HEK293 (cell line): ENCODE measurements at regions not wholly inside any gene's neighbourhood (a gene's known extent, or its start where the extent isn't known, plus 50 kb on each side); places are given as distances from the start of the nearest gene placed in this dataset.
"Not testable (repeated sequence)": the region's sequence is repeated elsewhere in the genome, so short reads cannot be mapped to it uniquely, and the experiment has no call there.

Experiments
- CTCF ChIA-PET: fragments of 350-600 bp; formaldehyde crosslinking; extraction: SDS; loops from one replicate; lab custom pipeline; 2021; ENCODE audit warnings: antibody characterized with exemption; lab: Yijun Ruan, JAX
- POLR2A ChIA-PET: fragments of 300-600 bp; formaldehyde crosslinking; extraction: SDS; loops from one replicate; lab custom pipeline; 2020; ENCODE audit warnings: antibody characterized with exemption, inconsistent platforms; lab: Yijun Ruan, JAX
- H3K27ac ChIP-seq: fragments of 200-500 bp; sonication (Bioruptor generic); 2 replicates; pipeline ENCODE4 v1.5.1; 2014; ENCODE audit warnings: low read depth, low read length, control low read depth, inconsistent platforms; ENCODE audit errors: extremely low read depth
- H3K36me3 ChIP-seq, 2 experiments: fragments of 200-500 bp in 1 of 2; sonication (Bioruptor generic) in 1 of 2; 1 replicate in 1 of 2; 2 replicates in 1 of 2; pipeline ENCODE4 v1.5.1; 2014 to 2017; ENCODE audit warnings: inconsistent platforms in 2 of 2, low read length in 2 of 2; ENCODE audit not compliant: control insufficient read depth in 2 of 2, insufficient read depth in 1 of 2
- H3K4me1 ChIP-seq: fragments of 200-500 bp; sonication (Bioruptor generic); 2 replicates; pipeline ENCODE4 v1.5.1; 2014; ENCODE audit warnings: mild to moderate bottlenecking, low read length, inconsistent platforms; ENCODE audit not compliant: control insufficient read depth, insufficient read depth
- H3K4me3 ChIP-seq: 2 replicates; pipeline ENCODE4 v1.5.1; 2011; ENCODE audit warnings: low read depth, mild to moderate bottlenecking, control low read depth, low read length, moderate library complexity
- H3K9me3 ChIP-seq: fragments of 200-500 bp; sonication (Bioruptor generic); 2 replicates; pipeline ENCODE4 v1.5.1; 2014; ENCODE audit warnings: low read depth, low read length, inconsistent platforms; ENCODE audit not compliant: control insufficient read depth, insufficient read depth
- GLI2 ChIP-seq: fragments of 450-650 bp; formaldehyde crosslinking; IDR thresholded peaks from 2 replicates; pipeline ENCODE4; 2017; ENCODE audit warnings: missing biosample characterization, missing genetic modification characterization, low read depth, borderline replicate concordance
- HOXA7 ChIP-seq: sonication (generic); formaldehyde crosslinking; IDR thresholded peaks from 2 replicates; pipeline ENCODE4 v1.8.1; 2022; ENCODE audit warnings: missing genetic modification reagents, borderline replicate concordance
- MZF1 ChIP-seq: fragments of 450-650 bp; formaldehyde crosslinking; IDR thresholded peaks from 2 replicates; pipeline ENCODE4 v1.5.1; 2017; ENCODE audit warnings: missing biosample characterization, missing genetic modification characterization, borderline replicate concordance
- PRDM1 ChIP-seq: fragments of 450-650 bp; formaldehyde crosslinking; IDR thresholded peaks from 2 replicates; pipeline ENCODE4; 2016; ENCODE audit warnings: missing biosample characterization, missing genetic modification characterization
- REPIN1 ChIP-seq: fragments of 450-650 bp; formaldehyde crosslinking; IDR thresholded peaks from 2 replicates; pipeline ENCODE4 v1.5.1; 2017; ENCODE audit warnings: missing biosample characterization, missing genetic modification characterization, low read depth
- SETDB1 ChIP-seq: IDR thresholded peaks from one replicate; pipeline ENCODE4 v1.6.1; 2017; ENCODE audit warnings: mild to moderate bottlenecking, low read length, moderate library complexity, mixed read lengths; ENCODE audit not compliant: insufficient read length
- ZBTB48 ChIP-seq: fragments of 450-650 bp; formaldehyde crosslinking; IDR thresholded peaks from 2 replicates; pipeline ENCODE4 v1.5.1; 2016; ENCODE audit warnings: missing biosample characterization, missing genetic modification characterization
- ZFHX2 ChIP-seq: fragments of 450-650 bp; formaldehyde crosslinking; conservative IDR thresholded peaks from 2 replicates; pipeline ENCODE4 v1.5.1; 2016; ENCODE audit warnings: missing biosample characterization, missing genetic modification characterization
- ZNF10 ChIP-seq: fragments of 450-650 bp; formaldehyde crosslinking; IDR thresholded peaks from 2 replicates; pipeline ENCODE4 v1.5.1; 2017; ENCODE audit warnings: missing biosample characterization, missing genetic modification characterization
- ZNF132 ChIP-seq: fragments of 450-650 bp; formaldehyde crosslinking; IDR thresholded peaks from 2 replicates; pipeline ENCODE4 v1.5.1; 2017; ENCODE audit warnings: missing biosample characterization, missing genetic modification characterization, borderline replicate concordance
- ZNF155 ChIP-seq: fragments of 450-650 bp; formaldehyde crosslinking; IDR thresholded peaks from 2 replicates; pipeline ENCODE4 v1.5.1; 2016; ENCODE audit warnings: missing biosample characterization, missing genetic modification characterization
- ZNF211 ChIP-seq: fragments of 450-650 bp; formaldehyde crosslinking; IDR thresholded peaks from 2 replicates; pipeline ENCODE4 v1.5.1; 2016; ENCODE audit warnings: low read depth, missing biosample characterization, missing genetic modification characterization
- ZNF521 ChIP-seq: fragments of 450-650 bp; formaldehyde crosslinking; IDR thresholded peaks from 2 replicates; pipeline ENCODE4 v1.5.1; 2017; ENCODE audit warnings: missing biosample characterization, mild to moderate bottlenecking, missing genetic modification characterization
- ZNF530 ChIP-seq: fragments of 450-650 bp; formaldehyde crosslinking; IDR thresholded peaks from 2 replicates; pipeline ENCODE4 v1.5.1; 2016; ENCODE audit warnings: low read depth, missing biosample characterization, missing genetic modification characterization
- ZNF544 ChIP-seq: fragments of 450-650 bp; formaldehyde crosslinking; IDR thresholded peaks from 2 replicates; pipeline ENCODE4 v1.5.0; 2017; ENCODE audit warnings: missing biosample characterization, missing genetic modification characterization
- ZNF585B ChIP-seq: fragments of 450-650 bp; formaldehyde crosslinking; IDR thresholded peaks from 2 replicates; pipeline ENCODE4 v1.5.1; 2016; ENCODE audit warnings: missing biosample characterization, missing genetic modification characterization
- ZNF596 ChIP-seq: fragments of 450-650 bp; IDR thresholded peaks from 2 replicates; pipeline ENCODE4 v1.5.0; 2018; ENCODE audit warnings: missing biosample characterization, mild to moderate bottlenecking, missing genetic modification characterization, moderate library complexity
- TF ChIP-seq, protein P1 (sequence below): fragments of 450-650 bp; formaldehyde crosslinking; IDR thresholded peaks from 2 replicates; pipeline ENCODE4 v1.5.1; 2016; ENCODE audit warnings: missing biosample characterization, missing genetic modification characterization
- TF ChIP-seq, protein P2 (sequence below): fragments of 450-650 bp; formaldehyde crosslinking; IDR thresholded peaks from 2 replicates; pipeline ENCODE4 v1.5.1; 2016; ENCODE audit warnings: missing biosample characterization, missing genetic modification characterization
- TF ChIP-seq, protein P3 (sequence below): fragments of 450-650 bp; formaldehyde crosslinking; IDR thresholded peaks from 2 replicates; pipeline ENCODE4 v1.5.1; 2016; ENCODE audit warnings: missing biosample characterization, missing genetic modification characterization
- TF ChIP-seq, protein P4 (sequence below): fragments of 450-650 bp; formaldehyde crosslinking; IDR thresholded peaks from 2 replicates; pipeline ENCODE4 v1.5.0; 2017; ENCODE audit warnings: missing biosample characterization, missing genetic modification characterization, borderline replicate concordance
- TF ChIP-seq, protein P5 (sequence below): fragments of 450-650 bp; formaldehyde crosslinking; IDR thresholded peaks from 2 replicates; pipeline ENCODE4 v1.5.1; 2016; ENCODE audit warnings: missing biosample characterization, missing genetic modification characterization, borderline replicate concordance
- TF ChIP-seq, protein P6 (sequence below): fragments of 450-650 bp; formaldehyde crosslinking; IDR thresholded peaks from 2 replicates; pipeline ENCODE4 v1.5.1; 2016; ENCODE audit warnings: missing biosample characterization, missing genetic modification characterization, low read depth

DNA sequence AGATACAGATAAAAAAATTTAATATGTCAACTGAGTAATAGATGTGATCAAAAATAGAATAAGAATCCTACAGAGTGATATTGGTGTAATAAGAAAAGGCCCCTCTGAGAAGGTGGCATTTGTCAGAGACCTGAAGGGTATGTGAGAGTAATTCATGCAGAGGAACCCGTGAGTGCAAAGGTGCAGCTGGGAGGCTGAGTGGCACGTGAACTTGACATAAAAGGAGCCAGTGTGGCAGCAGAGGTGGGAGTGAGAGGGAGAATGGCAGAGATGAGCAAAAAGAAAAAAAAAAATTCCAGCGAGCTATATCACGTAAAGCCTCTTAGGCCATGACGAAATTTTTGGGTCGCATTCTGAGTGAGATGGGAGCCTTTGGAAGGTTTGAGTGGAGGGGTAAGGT lies 588.9 kb downstream of the KCTD12 start (continued):
- TF ChIP-seq ZNF521 (tag by site-specific recombination): no peak
- no peak for TF ChIP-seq ZNF155 (tag by site-specific recombination)
- no peak for TF ChIP-seq ZNF10 (tag by site-specific recombination)
- TF ChIP-seq ZNF585B (tag by site-specific recombination): no peak

DNA sequence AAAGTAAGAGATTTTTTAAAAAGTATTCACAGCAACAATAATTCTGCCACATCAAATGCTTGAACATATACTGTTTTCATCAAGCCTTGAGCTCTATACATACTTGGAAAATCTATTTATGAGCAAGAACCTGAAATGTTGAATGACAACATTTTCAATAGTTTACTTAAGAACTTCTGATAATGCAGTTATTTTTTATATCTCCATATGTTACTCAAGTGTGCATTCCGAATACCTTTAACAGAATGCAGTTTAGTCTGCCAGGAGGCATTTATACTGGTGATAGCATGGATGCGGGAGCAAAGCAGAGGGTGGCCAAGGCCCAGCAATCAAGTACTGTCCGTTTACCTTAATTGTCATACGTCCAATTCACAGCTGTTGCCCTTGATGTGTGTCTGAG lies 589.5 kb downstream of the KCTD12 start:
- Histone ChIP-seq H3K4me3 (no peak overlapping the region), H3K4me1 (no peaks in the 10 kb centered on the region), H3K36me3 (no peaks in the 10 kb centered on the region), H3K27ac (no peak overlapping the region), H3K9me3 (no peaks in the 10 kb centered on the region)
- POLR2A ChIA-PET: no interaction called here
- TF ChIP-seq ZNF596 (tag by site-specific recombination): no peak
- no peak for TF ChIP-seq PRDM1 (tag by site-specific recombination)
- TF ChIP-seq, protein P1, sequence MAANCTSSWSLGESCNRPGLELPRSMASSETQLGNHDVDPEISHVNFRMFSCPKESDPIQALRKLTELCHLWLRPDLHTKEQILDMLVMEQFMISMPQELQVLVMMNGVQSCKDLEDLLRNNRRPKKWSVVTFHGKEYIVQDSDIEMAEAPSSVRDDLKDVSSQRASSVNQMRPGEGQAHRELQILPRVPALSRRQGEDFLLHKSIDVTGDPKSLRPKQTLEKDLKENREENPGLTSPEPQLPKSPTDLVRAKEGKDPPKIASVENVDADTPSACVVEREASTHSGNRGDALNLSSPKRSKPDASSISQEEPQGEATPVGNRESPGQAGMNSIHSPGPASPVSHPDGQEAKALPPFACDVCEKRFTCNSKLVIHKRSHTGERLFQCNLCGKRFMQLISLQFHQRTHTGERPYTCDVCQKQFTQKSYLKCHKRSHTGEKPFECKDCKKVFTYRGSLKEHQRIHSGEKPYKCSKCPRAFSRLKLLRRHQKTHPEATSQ (tag by site-specific recombination): no peak
- TF ChIP-seq, protein P2, sequence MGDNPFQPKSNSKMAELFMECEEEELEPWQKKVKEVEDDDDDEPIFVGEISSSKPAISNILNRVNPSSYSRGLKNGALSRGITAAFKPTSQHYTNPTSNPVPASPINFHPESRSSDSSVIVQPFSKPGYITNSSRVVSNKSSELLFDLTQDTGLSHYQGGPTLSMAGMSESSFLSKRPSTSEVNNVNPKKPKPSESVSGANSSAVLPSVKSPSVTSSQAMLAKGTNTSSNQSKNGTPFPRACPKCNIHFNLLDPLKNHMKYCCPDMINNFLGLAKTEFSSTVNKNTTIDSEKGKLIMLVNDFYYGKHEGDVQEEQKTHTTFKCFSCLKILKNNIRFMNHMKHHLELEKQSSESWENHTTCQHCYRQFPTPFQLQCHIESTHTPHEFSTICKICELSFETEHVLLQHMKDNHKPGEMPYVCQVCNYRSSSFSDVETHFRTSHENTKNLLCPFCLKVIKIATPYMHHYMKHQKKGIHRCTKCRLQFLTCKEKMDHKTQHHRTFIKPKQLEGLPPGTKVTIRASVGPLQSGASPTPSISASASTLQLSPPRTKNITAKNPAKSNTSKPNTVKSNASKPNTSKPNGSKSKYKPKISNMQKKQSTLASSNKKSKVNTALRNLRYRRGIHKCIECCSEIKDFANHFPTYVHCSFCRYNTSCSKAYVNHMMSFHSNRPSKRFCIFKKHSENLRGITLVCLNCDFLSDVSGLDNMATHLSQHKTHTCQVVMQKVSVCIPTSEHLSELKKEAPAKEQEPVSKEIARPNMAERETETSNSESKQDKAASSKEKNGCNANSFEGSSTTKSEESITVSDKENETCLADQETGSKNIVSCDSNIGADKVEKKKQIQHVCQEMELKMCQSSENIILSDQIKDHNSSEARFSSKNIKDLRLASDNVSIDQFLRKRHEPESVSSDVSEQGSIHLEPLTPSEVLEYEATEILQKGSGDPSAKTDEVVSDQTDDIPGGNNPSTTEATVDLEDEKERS (tag by site-specific recombination): no peak
- TF ChIP-seq ZNF132 (tag by site-specific recombination): no peak
- TF ChIP-seq GLI2 (tag by site-specific recombination): no peak
- TF ChIP-seq, protein P3, sequence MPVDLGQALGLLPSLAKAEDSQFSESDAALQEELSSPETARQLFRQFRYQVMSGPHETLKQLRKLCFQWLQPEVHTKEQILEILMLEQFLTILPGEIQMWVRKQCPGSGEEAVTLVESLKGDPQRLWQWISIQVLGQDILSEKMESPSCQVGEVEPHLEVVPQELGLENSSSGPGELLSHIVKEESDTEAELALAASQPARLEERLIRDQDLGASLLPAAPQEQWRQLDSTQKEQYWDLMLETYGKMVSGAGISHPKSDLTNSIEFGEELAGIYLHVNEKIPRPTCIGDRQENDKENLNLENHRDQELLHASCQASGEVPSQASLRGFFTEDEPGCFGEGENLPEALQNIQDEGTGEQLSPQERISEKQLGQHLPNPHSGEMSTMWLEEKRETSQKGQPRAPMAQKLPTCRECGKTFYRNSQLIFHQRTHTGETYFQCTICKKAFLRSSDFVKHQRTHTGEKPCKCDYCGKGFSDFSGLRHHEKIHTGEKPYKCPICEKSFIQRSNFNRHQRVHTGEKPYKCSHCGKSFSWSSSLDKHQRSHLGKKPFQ (tag by site-specific recombination): no peak
- TF ChIP-seq, protein P4, sequence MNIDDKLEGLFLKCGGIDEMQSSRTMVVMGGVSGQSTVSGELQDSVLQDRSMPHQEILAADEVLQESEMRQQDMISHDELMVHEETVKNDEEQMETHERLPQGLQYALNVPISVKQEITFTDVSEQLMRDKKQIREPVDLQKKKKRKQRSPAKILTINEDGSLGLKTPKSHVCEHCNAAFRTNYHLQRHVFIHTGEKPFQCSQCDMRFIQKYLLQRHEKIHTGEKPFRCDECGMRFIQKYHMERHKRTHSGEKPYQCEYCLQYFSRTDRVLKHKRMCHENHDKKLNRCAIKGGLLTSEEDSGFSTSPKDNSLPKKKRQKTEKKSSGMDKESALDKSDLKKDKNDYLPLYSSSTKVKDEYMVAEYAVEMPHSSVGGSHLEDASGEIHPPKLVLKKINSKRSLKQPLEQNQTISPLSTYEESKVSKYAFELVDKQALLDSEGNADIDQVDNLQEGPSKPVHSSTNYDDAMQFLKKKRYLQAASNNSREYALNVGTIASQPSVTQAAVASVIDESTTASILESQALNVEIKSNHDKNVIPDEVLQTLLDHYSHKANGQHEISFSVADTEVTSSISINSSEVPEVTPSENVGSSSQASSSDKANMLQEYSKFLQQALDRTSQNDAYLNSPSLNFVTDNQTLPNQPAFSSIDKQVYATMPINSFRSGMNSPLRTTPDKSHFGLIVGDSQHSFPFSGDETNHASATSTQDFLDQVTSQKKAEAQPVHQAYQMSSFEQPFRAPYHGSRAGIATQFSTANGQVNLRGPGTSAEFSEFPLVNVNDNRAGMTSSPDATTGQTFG (tag by site-specific recombination): no peak
- TF ChIP-seq, protein P5, sequence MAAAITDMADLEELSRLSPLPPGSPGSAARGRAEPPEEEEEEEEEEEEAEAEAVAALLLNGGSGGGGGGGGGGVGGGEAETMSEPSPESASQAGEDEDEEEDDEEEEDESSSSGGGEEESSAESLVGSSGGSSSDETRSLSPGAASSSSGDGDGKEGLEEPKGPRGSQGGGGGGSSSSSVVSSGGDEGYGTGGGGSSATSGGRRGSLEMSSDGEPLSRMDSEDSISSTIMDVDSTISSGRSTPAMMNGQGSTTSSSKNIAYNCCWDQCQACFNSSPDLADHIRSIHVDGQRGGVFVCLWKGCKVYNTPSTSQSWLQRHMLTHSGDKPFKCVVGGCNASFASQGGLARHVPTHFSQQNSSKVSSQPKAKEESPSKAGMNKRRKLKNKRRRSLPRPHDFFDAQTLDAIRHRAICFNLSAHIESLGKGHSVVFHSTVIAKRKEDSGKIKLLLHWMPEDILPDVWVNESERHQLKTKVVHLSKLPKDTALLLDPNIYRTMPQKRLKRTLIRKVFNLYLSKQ: no peak
- no peak for TF ChIP-seq SETDB1
- TF ChIP-seq REPIN1 (tag by site-specific recombination): no peak
- TF ChIP-seq ZBTB48 (tag by site-specific recombination): no peak
- no peak for TF ChIP-seq HOXA7 (CRISPR knock-in tag)
- TF ChIP-seq ZFHX2 (tag by site-specific recombination): no peak
- no peak for TF ChIP-seq ZNF544 (tag by site-specific recombination)
- no peak for TF ChIP-seq ZNF530 (tag by site-specific recombination)
- no peak for TF ChIP-seq MZF1 (tag by site-specific recombination)
- TF ChIP-seq ZNF211 (tag by site-specific recombination): no peak
- TF ChIP-seq, protein P6, sequence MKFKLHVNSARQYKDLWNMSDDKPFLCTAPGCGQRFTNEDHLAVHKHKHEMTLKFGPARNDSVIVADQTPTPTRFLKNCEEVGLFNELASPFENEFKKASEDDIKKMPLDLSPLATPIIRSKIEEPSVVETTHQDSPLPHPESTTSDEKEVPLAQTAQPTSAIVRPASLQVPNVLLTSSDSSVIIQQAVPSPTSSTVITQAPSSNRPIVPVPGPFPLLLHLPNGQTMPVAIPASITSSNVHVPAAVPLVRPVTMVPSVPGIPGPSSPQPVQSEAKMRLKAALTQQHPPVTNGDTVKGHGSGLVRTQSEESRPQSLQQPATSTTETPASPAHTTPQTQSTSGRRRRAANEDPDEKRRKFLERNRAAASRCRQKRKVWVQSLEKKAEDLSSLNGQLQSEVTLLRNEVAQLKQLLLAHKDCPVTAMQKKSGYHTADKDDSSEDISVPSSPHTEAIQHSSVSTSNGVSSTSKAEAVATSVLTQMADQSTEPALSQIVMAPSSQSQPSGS: no peak
- CTCF ChIA-PET: no interaction called here

DNA sequence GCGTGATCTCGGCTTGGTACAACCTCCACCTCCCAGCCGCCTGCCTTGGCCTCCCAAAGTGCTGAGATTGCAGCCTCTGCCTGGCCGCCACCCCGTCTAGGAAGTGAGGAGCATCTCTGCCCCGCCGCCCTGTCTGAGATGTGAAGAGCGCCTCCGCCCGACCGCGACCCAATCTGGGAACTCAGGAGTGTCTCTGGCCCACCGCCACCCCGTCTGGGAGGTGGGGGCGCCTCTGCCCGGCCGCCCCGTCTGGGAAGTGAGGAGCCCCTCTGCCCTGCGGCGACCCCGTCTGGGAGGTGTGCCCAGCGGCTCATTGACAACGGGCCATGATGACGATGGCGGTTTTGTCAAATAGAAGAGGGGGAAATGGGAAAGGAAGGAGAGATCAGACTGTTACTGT lies 591.2 kb downstream of the KCTD12 start:
- H3K9me3 ChIP-seq, POLR2A ChIA-PET, H3K36me3 ChIP-seq, CTCF ChIA-PET, H3K4me3 ChIP-seq, H3K27ac ChIP-seq, H3K4me1 ChIP-seq: not testable (repeated sequence)
